Sigmoid colon (tissue), 6 donors: ENCODE measurements at regions not wholly inside any gene's neighbourhood (a gene's known extent, or its start where the extent isn't known, plus 50 kb on each side); places are given as distances from the start of the nearest gene placed in this dataset.
"Not testable (repeated sequence)": the region's sequence is repeated elsewhere in the genome, so short reads cannot be mapped to it uniquely, and the experiment has no call there.

Source experiments
- DNase-seq: peaks from one replicate; pipeline ENCODE4 v3.0.0-alpha.2; 2019
- H3K27ac ChIP-seq, 4 donors: fragments of 200-600 bp; sonication (generic); one replicate each; pipeline ENCODE4 v1.5.1; 2016 to 2019; ENCODE audit warnings: mild to moderate bottlenecking in 1 of 4
- H3K27me3 ChIP-seq, 3 donors: fragments of 200-600 bp; sonication (generic); one replicate each; pipeline ENCODE4 v1.5.1; 2019; ENCODE audit warnings: mild to moderate bottlenecking in 1 of 3
- H3K36me3 ChIP-seq, 4 donors: fragments of 200-600 bp; sonication (generic); one replicate each; pipeline ENCODE4 v1.5.1; 2016 to 2019
- H3K4me1 ChIP-seq, 4 donors: fragments of 200-600 bp; sonication (generic); one replicate each; pipeline ENCODE4 v1.5.1; 2017 to 2019
- H3K4me3 ChIP-seq, 4 donors: fragments of 200-600 bp; sonication (generic); one replicate each; pipeline ENCODE4 v1.5.1; 2017 to 2019; ENCODE audit warnings: mild to moderate bottlenecking in 2 of 4, moderate library complexity in 1 of 4
- H3K9me3 ChIP-seq, 4 donors: fragments of 200-600 bp in 3 of 4; sonication (generic) in 3 of 4; one replicate each; pipeline versions ENCODE4 v1.5.1 to v1.6.1; 2013 to 2019
- WGBS, 2 donors: extraction: QIAGEN DNeasy Blood & Tissue Kit; methylation state at CpG; one replicate each; pipeline ENCODE4 v1.1.7; 2013; 5-methylcytosine and 5-hydroxymethylcytosine counted together
- intact Hi-C: fragments of 100-400 bp; cut with DNase I; formaldehyde crosslinking; loops from one replicate; pipeline ENCODE4 v1.15.1; 2023
- small RNA-seq, 3 donors: library from RNA; depleted of rRNA; stranded (forward); fragments of <200 nt; gene quantifications; one replicate each; pipeline ENCODE3, GENCODE V24; 2016
- donor health status: healthy with polysubstance abuse.
- donor health status: healthy.

- H3K27me3 ChIP-seq, H3K9me3 ChIP-seq, H3K4me3 ChIP-seq, intact Hi-C loops, H3K4me1 ChIP-seq, DNase-seq, H3K27ac ChIP-seq, H3K36me3 ChIP-seq: not testable (repeated sequence)
- 86 to 94% methylated on average over 13 of the region's 13 CpGs for WGBS, 2 donors
Measured at GRCh38 chr21:9074772-9075171, 1446.6 kb upstream of the TPTE start.

GRCh38 chr21:9083091-9083826, 1438.1 kb upstream of the TPTE start:
- H3K36me3 ChIP-seq, H3K4me3 ChIP-seq, H3K4me1 ChIP-seq, intact Hi-C loops, DNase-seq, H3K9me3 ChIP-seq, H3K27ac ChIP-seq, H3K27me3 ChIP-seq: not testable (repeated sequence)
- WGBS, 2 donors: 72 to 74% methylated on average over 14 to 18 of the region's 37 CpGs

GRCh38 chr21:9086299-9086698, 1435.1 kb upstream of the TPTE start:
- H3K27ac ChIP-seq, intact Hi-C loops, H3K27me3 ChIP-seq, H3K9me3 ChIP-seq, H3K4me1 ChIP-seq, H3K4me3 ChIP-seq, DNase-seq, H3K36me3 ChIP-seq: not testable (repeated sequence)
- 88 to 93% methylated on average over 7 of the region's 13 CpGs for WGBS, 2 donors

- H3K27ac ChIP-seq, H3K9me3 ChIP-seq, H3K4me3 ChIP-seq, H3K27me3 ChIP-seq, H3K36me3 ChIP-seq, intact Hi-C loops, H3K4me1 ChIP-seq: not testable (repeated sequence)
- WGBS, 2 donors: 83 to 94% methylated on average over 20 of the region's 30 CpGs
- DNase-seq: peak; percentile 64
Measured at GRCh38 chr21:9087816-9088215, 1433.6 kb upstream of the TPTE start.

- H3K27ac ChIP-seq, DNase-seq, H3K27me3 ChIP-seq, H3K9me3 ChIP-seq, H3K4me1 ChIP-seq, intact Hi-C loops, H3K36me3 ChIP-seq, H3K4me3 ChIP-seq: not testable (repeated sequence)
- no CpG with 5 or more reads among the region's 17 CpGs for WGBS, 2 donors
Measured at GRCh38 chr21:9129741-9130140, 1391.6 kb upstream of the TPTE start.

- H3K27me3 ChIP-seq, H3K36me3 ChIP-seq, H3K9me3 ChIP-seq, H3K4me3 ChIP-seq, intact Hi-C loops, H3K4me1 ChIP-seq, H3K27ac ChIP-seq: not testable (repeated sequence)
- WGBS, 2 donors: 65 to 84% methylated on average over 5 of the region's 6 CpGs
- peak; percentile 48 for DNase-seq
Measured at GRCh38 chr21:9130817-9131216, 1390.6 kb upstream of the TPTE start.

Small RNA genes lying in the stretch of these regions (small RNA-seq; reads per million reads assigned to genes)
- gene CR392039.1: 0 reads per million in 3 donors
